ENCODE measurements at regions not wholly inside any gene's neighbourhood (a gene's known extent, or its start where the extent isn't known, plus 50 kb on each side); places are given as distances from the start of the nearest gene placed in this dataset.

GRCh38 chr22:47740109-47740805, 977.8 kb downstream of the TBC1D22A start:
- no peak for DNase-seq

DNA sequence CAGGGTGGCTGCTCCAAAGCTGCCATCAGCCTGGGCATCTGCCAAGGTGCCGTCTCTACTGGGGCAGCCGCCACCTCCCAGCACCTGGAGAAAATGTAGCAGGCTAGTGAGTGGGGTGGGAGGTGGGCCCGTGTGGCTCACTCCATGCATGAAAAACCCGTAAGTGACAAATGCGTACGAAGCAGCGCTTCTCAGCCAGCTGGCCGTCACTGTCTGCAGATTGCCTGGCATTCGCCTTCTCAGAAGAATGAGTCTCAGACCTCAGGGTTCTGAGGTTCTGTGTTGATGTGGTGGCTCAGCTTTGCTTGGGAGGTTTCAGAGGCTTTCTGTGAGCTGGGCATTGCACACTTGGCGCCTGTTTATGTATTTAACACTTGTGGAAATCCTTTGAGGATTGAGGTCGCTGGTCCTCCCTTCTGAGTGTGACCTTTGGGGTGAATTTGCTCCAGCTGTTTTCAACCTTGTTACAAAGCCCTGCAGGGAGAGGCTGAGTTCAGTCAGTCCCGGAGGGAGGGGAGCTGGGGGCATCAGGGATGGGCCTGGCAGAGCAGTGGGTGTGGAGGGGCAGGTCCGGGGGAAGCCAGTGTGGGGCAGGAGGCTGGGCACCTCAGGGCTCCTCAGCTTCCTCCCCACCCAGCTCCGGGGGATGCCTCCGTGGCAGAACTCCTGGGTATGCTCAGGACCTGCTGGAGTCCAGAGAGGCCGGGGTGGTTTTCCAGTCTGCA, 977.0 kb downstream of the TBC1D22A start:
- DNase-seq, result no peak

GRCh38 chr22:47738472-47739013, 976.1 kb downstream of the TBC1D22A start:
- DNase-seq, result no peak

- DNase-seq, result no peak
Measured at GRCh38 chr22:47736186-47737034, 974.0 kb downstream of the TBC1D22A start.

GRCh38 chr22:47734511-47734910, 972.1 kb downstream of the TBC1D22A start:
- DNase-seq, result no peak

DNA sequence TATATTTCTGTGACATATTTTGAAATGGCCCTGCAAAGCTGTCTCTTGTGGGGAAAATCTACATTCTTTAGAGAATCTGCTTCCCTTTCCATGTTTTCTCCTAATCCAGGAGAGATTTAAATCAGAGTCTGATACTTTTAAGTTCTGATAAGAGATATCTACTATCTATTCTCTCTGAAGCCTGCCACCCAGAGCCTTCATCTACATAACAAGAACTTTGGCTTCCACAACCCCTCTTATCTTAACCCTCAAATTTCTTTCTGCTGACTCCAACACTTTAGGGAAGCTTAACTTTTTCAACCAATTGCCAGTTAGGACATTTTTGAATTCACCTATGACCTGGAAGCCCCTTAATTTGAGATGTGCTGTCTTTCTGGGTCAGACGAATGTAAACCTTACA, 965.2 kb downstream of the TBC1D22A start:
- DNase-seq, result no peak

- no peak for DNase-seq
Measured at GRCh38 chr22:47724751-47725150, 962.3 kb downstream of the TBC1D22A start.

DNA sequence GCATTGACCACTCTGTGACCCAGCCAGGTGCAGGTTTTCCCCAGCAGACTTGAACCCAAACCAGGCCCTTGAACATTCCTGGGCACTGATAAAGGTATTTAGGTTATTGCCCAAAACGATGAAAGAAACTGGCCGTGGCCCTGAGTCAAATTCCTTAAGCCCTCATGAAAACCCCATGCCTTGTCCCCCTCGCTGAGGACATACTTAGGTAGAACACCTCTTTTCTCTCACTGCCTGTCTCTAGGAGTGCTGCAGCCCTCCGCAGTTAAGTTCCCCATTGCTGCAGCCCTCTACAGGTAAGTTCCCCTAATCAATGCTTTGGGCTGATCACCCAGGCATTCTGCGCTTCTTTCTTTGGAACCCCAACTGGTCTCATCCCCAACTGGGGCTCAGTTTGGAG, 961.6 kb downstream of the TBC1D22A start:
- DNase-seq, result no peak

DNA sequence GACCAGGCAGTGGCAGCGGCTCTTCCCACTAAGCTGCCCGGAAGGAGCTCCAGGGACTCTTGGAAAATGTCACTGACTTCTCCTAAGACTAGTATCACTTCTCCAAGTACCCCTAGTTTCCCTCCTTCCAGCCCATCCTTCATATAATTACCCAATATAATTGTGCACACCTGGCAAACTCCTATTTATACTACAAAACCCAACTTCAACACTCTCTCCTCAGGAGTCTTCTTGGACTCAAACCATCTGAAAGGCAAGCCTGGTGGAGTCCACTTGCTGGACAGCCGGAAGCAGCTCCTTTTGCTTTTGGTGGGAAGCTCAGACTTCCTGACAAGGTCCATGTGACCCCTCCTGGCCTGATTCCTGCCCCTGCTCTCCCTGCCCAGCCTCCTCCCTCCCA, 955.9 kb downstream of the TBC1D22A start:
- DNase-seq, result no peak

- DNase-seq, result no peak
Measured at GRCh38 chr22:47716890-47717615, 954.6 kb downstream of the TBC1D22A start.

- no peak for DNase-seq
Measured at GRCh38 chr22:47715866-47716578, 953.6 kb downstream of the TBC1D22A start.

GRCh38 chr22:47713941-47714340, 951.5 kb downstream of the TBC1D22A start:
- no peak for DNase-seq

DNA sequence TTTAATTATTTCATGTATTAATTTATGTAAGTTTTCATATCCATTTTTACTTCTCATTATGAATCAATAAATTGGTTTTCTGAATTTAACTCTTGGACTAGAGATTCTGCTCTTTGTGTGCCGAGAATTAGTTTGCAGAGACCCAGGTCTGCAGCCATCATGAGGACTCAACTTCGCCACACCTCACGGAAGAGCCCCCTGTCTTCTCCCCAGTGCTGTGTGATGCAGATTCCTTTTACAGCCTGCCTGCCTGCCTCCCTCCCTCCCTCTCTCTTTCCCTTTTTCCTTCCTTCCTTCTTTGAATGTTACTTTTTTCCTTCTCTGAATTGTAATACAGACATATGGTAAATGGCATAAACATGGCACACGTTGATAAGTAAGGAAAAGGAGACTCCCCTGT, 947.7 kb downstream of the TBC1D22A start:
- DNase-seq, result no peak

DNA sequence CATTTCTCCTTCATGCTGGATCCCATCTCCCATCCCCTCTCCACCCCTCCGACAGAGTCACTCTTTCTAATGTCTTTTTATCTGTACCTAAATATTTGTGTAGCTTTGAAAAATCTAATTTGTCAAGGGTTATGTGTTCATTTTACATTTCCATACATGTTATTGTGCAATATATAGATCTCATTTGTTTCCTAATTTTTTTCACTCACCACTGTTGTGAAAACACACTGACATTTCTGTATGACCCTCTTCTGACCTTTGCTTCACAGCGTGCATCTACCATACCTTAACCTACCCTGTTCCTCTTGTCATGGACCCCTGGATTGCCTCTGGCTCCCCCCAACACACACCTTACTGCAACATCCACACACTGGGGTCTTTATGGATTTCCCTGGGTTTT, 942.9 kb downstream of the TBC1D22A start:
- no peak for DNase-seq

- DNase-seq, result no peak
Measured at GRCh38 chr22:47698906-47699305, 936.5 kb downstream of the TBC1D22A start.

GRCh38 chr22:47697861-47698260, 935.4 kb downstream of the TBC1D22A start:
- no peak for DNase-seq

DNA sequence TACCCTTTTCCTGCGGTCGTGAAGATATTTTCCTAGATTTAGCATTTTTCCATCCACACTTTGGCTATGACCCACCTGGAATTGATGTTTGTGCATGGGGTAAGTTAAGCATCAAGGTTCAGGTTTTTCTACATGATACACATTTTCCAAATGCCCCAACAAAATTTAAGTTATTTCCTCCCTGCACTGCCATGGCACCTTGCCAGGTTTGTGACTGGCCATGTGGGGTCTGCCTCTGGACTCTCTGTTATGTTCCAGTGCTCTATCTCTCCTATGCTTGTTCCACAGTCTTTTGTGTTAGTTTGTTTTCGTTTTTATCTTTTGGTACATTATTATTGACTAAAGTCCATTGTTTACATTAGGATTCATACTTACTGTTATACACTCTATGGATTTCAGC, 934.3 kb downstream of the TBC1D22A start:
- no peak for DNase-seq

DNA sequence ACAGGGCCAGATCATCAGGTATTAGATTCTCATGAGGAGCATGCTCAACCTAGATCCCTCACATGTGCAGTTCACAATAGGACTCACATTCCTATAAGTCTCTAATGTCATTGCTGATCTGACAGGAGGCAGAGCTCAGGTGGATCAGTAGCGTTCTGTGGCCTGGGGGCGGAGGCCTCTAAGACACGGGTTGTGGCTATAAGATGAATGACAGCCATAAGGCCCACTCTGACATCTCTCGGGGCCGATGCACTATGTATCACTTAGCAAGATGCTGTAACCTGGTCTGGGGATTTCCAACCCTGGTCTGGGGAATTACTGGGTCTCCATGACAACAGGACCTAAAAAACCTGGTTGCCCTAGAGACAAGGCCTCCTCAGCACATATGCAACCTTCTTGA, 932.7 kb downstream of the TBC1D22A start:
- no peak for DNase-seq

- no peak for DNase-seq
Measured at GRCh38 chr22:47694536-47695130, 932.2 kb downstream of the TBC1D22A start.

- no peak for DNase-seq
Measured at GRCh38 chr22:47693606-47694005, 931.2 kb downstream of the TBC1D22A start.

DNA sequence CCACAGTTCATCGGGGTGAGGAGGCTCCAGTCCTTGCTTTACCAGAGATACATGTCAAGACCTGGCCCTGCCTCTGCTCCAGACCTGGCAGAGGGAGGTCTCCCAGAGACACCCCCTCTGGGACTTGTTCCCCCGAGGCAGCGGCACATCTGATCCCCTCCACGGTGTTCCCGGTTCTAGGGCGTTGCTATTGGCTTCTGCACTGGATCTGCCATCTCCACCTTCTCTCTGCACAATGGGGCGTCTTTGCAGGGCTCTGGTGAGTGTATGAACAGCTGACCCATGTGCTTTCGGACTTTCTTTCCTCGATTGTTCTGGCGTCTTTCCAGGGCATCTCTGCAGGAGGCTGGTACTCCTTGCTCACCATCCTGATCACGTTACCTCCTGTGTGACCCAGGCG, 930.4 kb downstream of the TBC1D22A start:
- no peak for DNase-seq

Data from CD4-positive, alpha-beta T cell treated with Interleukin-1 beta for 1 hour (primary cell).